NCI-H2227 treated with DMSO at 0.1 percent for 48 hours (cell line): ENCODE measurements at regions not wholly inside any gene's neighbourhood (a gene's known extent, or its start where the extent isn't known, plus 50 kb on each side); places are given as distances from the start of the nearest gene placed in this dataset.

ENCODE experiments used
- DNase-seq: peaks from one replicate; lab custom pipeline; 2025; lab: John Stamatoyannopoulos, UW

DNA sequence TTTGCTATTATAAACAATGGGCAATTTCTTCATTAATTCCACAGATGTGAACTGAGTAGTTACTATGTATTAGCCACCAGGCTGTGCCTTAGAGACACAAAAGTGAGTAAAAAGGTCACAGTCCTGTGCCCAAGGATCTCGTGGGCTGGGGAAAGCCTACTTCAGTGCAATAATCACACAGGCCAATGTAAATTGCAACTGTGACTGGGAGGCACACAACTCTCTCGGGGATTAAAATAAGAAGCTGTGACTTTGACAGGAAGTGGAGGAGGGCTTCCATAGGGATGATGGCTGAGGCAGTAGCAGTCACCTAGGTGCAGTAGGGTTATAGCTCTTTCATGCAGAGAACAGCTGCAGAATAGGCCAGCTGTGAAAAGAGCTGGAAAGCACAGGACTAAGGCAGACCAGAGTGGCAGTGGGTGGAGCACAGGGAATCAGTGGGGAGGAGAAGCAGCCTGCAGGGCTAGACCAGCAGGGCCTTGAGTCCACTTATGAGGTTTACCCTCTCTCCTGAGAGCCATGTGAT is 121.9 kb downstream of the MAB21L3 start:
- peak; percentile 41 for DNase-seq

DNA sequence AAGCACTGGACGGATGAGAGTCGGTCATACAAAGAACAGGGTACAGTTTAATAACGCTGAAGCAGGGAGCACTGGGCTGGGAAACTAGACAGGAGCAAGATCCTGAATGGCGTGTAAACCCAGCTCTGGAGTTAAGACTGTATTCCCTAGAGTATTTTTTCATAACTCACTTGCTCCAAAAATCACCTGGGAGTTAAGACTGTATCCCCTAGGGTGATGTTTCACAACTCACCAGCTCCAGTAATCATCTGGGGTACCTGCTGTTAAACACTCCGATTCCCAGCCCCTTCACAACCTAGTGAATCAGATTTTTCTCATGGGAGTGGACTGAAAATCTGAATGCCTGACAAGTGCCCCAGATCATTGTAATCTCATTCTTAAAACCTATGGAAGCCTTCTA is 123.2 kb downstream of the MAB21L3 start:
- no peak for DNase-seq

DNA sequence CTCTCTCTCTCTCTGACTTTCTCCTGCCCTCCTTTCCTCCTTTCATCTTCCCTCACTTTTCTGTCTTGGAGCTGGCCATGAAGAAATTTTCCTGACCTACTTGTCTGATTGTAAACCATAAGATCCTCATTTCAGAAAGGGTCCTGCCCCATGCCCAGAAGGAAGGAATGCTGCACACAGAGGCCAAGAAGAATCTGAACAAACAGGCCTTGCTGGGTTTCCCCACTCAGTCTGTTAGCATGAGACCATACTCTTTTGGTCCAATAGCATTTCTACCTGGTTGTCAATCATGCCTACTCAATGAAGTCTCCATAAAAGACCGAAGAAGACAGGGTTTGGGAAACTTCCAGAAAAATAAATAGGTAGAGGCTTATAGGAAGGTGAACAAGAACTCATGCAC is 128.7 kb downstream of the MAB21L3 start:
- no peak for DNase-seq

DNA sequence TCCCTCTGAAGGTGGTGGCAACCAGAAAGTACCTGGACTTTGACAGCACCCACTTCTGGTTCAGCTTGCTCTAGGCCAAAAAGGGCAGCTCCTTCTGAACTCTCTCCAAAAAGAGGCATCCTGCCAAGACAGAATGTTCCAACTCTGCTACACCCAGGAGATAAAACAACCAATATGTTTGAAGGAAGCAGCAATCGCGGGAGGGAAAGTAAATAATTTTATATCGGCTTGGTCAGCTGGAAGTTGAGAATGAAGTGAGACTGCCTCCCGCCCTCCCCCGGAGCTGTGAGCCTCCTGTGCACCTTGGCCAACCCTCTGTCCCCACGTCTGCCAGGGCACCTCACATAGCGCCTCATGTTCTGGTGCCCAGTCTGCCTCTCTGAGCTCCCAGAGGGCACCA is 130.3 kb upstream of the ATP1A1 start:
- DNase-seq, result no peak

DNA sequence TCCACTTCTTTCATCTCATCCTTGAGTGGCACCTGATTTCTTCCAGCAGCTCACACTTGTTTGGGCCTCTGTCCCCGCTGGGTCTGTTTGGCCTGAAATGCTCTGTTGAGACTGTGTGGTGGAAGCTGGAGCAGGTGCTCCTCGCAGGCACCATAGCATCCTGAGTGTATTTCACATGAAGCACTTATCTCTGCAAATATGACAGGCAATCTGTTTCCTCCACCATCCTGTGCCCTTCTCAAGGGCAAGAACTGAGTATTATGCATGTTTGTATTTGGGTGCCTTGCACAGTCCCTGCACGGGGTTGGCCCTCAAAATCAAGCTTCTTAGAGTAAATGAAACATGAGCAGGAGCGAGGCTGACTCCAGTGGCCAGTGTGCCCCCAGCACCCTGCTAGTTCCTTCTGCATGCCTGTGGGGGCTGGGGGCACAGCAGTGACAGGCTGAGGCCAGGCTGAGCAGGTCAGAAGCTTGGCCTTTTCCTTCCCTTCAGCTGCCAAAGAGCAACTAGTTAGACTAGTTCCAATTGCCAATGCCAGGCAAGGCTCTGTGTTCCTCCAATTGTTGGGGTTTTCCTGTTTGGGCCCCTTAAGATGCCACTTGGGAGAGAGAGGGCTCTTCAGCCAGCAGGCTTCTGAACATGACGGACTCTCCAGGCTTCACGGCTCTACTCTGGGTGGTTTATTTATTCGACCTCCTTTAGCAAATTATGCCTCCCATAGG is 129.6 kb upstream of the ATP1A1 start:
- DNase-seq, result peak; percentile 35

DNA sequence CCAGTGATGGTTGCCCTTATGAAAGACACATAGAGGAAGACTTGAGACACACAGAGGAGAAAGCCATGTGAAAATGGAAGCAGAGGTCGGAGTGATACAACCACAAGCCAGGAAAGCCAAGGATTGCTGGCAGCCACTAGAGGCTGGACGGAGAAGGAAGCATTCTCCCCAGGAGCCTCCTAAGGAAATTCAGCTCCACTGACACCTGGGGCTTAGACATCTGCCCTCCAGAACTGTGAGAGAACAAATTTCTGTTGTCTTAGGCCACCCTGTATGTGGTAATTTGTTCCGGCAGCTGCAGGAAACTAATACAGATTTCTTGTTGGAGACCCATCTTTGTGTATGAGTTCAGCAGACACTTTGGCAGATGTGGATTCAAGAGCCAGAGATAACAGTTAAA is 126.9 kb upstream of the ATP1A1 start:
- DNase-seq, result no peak

DNA sequence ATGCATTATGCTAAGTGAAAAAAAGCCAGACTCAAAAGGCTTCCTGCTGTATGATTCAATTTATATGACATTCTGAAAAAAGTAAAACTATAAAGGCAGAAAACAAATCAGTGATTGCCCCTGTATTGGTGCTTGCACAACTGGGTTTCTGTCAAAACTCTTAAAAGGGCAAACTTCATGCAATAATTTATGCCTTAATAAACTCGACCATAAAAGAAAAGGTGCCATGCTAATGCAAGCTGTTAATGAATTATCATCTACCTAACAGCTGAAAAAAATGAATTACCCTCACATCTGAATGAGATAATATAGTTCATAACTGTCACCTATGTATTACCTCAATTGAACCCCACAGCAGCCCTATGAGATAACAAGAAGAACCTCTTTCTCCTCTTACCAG is 120.8 kb upstream of the ATP1A1 start:
- no peak for DNase-seq

DNA sequence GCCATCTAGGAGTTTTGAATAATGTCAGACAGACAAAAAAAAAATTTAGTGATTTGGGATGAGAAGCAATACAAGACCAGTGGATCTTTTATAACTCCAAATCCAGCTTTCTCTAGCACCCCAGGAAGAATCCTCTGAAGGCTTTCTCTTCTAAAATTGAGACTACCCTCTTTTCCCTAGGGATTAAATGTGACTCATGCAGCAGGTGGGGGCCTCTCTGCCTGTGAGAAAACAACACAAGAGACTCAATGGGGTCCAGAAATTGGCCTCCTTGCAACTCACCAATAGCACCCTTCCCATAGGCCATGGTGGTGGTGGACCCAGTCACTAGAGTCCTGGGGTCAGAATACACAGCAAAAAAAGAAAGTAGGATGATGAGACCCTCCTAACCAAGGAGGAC is 120.3 kb upstream of the ATP1A1 start:
- no peak for DNase-seq

DNA sequence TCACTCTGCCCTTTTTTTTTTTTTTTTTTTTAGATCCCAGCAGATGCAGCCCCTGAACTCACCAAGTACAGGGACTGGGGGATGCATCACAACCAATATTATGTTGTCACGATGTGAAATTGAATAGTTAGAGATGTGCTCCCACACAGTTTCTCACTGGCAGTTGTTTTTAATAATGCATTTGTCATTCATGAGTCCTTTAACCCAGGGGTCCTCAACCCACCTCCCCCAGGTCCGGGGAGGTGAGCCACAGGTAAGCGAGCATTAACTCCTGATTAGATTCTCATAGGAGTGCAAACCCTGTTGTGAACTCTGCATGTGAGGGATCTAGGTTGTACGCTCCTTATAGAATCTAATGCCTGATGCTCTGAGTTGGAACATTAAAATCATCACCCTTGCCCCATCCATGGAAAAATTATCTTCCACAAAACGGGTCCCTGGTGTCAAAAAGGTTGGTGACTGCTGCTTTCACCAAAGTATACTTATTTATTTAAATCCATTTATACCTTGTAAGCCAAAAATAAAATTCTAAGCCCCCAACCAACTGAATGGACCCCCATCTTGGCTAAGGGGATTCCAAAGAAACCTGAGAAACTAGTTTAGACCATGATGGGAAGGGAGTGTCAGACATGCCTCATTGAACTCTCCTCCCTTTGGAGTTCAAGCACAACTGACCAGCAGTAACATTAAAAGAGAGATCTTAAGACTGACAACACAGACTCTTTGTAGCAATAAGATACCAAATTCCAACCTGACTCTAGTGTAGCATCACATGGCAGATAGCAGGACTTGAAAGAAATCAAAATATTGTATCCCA is 119.3 kb upstream of the ATP1A1 start:
- DNase-seq, result no peak

DNA sequence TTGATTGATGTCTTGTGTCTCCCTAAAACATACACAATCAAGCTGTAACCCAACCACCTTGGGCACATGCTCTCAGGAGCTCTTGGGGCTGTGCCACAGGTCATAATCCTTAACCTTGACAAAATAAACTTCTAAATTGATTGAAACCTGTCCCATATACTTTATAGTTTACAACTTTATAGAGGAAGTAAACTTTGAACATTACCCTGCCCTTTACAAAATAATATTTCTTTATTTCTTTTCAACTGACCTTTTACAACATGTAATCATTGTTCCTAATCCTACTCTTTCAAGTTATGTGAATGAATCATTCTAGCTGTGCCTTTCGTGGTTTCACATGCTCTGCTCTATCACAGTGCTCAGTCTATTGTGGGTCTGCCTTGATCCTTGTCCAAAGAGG is 118.3 kb upstream of the ATP1A1 start:
- no peak for DNase-seq

DNA sequence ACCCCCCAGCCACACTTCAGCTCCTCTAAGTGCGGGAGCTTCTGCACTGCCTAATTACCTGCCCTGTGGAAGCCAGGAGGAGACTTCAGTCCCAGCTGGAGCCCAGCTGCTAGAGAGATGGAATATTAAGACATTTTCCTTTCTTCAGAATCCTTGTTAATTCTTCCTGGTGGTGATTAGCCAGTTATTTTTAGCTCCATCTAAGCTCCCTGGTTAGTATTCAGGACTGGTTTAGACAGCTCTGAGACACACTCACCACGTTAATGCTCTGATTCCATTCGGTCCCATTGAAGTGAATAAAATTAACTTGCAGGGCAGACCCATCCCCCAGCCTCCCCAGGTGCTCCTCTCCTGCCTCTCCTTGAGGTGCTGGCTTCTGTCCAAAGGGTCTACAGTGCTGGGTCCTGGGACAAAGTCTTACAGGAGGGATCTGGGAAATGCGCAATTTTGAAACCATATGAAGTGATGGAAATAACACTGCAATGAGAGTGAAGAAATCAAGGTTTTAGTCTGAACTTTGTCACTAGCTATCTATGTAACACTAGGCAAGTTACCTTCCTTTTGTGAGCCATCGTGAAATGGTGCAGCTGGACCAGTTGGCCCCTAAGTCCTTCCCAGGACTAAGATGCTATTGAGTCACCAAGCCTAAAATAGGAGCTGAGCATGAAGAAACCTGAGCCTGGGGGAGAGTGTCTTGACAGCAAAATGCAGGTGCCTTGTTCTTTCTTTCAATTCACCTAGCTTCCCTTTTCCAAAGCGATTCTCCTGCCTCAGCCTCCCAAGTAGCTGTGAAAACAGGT is 117.4 kb upstream of the ATP1A1 start:
- peak; percentile 76 for DNase-seq

DNA sequence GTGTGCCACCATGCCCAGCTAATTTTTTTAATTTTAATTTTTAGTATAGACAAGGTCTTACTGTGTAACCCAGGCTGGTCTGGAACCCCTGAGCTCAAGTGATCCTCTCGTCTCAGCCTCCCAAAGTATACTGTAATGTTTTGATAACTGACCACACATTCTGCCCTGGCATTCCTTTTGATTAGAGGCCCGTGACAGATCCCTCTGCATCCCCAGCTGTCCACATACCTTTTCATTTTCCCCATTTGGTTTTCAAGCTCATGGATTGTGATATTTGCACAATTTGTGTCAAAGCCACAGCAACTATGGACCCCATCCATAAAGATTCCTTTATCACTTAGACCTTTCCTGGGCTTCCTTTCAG is 116.8 kb upstream of the ATP1A1 start:
- no peak for DNase-seq

DNA sequence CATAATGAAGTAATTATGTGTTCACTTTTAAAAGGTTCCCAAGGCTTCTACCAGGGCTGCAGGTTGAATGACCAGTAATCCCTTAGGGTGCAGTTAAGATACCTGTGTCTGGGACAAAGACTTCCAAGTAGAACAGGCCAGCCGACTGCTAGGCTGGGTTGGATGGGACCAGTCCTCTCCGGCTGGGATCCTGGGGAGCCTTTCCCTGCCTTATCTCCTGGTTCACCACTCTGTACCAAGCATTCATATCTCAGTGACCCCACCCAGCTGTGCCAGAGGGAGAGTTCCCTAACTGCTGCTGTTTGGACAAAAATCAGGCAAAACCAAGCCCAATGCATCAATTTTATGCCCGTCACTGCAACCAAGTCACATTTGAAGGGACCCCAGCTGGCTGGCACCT is 116.2 kb upstream of the ATP1A1 start:
- no peak for DNase-seq

DNA sequence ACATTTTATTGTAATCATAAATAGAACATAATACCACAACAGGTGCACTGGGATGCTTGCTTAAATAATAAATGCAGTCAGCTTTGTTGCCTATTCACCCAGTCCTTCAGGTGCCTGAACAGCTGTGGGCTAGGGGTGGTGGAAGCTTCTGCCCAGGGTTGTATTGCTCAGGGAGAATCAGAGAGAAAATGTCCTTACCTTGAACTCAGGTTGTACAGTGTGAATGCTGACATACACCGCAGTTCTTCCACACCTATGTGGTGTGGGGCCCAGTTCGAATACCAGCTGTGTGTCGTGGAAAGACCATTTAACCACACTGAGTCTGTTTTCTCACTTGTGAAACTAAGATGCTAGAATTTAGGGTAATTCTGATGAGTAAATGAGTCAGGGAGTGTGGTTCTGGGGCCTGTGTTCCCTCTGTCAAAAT is 115.7 kb upstream of the ATP1A1 start:
- DNase-seq, result no peak

DNA sequence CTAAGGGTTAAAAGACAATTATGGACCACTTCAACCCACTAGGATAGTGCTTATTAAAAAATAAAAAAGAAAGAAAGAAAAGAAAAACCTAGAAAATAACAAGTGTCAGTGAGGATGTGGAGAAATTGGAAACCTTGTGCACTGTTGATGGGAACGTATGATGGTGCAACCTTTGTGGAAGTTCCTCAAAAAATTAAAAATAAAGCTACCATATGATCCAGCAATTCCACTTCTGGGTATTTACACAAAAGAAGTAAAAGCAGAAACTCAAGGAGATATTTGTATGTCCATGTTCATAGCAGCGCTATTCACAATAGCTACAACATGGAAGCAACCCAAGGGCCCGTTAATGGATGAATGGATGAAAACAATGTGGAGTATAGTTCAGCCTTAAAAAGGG is 115.2 kb upstream of the ATP1A1 start:
- DNase-seq, result no peak

DNA sequence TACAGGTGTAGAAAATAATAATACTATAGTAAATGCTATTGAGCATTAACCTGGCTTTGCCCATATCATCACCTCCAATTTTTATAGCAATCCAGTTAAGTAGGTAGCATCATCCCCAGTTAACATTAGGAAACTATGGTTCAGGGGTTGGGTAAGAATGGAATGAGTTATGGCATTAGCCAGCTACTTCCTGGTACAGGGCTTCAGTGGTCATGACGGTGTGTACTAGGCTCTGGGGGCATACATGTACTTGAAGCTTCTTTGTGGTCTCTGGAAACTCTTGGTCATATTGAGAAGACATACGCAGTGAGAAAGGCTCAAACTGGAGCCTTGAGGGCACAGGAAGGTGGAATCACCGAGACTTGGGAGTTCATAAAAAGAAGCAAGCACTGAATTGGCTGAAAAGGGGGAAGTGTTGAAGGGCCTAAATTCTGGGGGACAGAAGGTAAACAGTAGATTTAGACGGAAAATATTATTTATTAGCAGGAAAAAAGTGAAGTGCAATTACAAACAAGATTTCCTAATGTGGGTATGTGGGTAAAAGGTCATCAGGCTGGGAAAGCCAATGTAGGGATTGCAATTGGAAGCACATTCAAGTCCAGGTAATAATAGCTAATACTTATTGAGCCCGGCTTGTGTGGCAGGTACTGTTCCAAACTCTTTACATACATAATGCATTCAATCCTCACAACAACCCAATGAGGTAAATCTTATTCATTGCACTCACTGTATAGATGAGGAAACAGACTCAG is 114.2 kb upstream of the ATP1A1 start:
- no peak for DNase-seq

DNA sequence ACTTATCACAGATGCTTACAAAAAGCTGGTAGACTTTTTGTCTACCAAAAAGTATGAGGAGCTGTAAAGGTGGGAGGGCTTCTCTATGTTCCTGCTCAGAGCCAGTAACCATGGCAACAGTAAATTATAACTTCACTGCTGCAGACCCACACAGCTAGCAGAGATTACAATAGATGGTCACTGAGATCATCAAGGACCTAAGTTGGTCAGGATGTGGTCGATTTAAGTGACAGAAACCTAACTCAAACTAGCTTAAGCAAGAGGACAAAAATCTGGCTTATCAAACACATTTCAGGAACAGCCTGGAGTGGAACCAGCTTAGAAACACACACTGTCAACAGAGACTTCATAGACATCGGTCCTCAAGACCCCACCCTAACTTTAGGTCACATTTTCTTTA is 113.4 kb upstream of the ATP1A1 start:
- DNase-seq, result peak; percentile 14

DNA sequence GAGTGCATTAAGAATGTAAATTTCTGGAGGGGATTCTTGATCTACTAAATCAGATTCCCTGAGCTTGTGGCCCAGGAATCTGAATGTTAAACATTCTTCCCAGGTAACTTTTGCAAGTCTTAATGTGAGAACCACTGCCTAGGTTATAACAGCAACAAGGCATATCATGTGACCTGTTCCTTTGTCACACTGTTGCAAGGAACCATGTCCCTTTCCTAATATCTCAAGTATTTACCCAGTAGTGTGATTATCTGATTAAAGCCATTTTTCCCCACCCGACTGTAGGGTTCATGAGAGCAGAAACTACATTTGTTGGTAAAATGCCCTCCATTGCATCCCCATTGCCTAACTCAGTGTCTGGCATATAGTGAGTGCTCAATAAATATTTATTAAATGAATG is 112.9 kb upstream of the ATP1A1 start:
- no peak for DNase-seq

DNA sequence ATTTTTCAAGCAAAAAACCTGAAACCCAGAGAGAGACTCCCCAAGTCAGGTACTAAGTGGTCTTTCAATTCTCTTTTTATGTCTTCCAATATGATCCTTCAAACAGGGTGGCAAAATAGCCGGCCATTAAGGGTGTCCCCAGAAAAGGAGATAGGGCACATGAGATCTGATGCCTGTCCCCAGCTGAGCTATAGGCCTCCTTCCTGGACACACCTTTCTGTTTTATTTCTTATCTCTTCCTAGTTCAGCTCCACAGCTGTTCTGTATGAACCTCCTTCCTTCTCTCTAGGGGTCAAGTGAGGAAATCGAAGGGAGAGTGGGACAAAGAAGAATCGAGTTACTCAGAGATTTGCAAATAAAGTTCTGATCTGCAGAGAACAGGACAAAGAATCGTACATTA is 112.4 kb upstream of the ATP1A1 start:
- no peak for DNase-seq

DNA sequence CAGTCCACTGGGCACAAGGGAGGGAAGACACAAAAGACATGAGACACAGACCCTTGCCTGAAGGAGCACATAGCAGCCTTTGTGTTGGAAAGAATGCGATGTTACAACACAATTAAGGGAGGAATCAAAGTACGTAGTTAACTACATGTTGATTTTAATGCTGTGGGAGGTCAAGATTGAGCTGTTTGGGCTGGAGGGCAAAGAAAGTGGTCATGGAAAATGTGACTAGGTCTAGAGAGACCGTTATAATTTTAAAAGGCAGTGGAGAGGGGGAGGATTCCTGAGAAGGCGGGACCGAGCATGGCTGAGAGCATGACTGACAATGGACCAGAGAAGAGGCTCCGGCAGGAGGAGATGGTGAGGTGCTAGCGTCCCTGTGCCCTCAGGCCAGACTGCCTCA is 111.8 kb upstream of the ATP1A1 start:
- peak; percentile 30 for DNase-seq

DNA sequence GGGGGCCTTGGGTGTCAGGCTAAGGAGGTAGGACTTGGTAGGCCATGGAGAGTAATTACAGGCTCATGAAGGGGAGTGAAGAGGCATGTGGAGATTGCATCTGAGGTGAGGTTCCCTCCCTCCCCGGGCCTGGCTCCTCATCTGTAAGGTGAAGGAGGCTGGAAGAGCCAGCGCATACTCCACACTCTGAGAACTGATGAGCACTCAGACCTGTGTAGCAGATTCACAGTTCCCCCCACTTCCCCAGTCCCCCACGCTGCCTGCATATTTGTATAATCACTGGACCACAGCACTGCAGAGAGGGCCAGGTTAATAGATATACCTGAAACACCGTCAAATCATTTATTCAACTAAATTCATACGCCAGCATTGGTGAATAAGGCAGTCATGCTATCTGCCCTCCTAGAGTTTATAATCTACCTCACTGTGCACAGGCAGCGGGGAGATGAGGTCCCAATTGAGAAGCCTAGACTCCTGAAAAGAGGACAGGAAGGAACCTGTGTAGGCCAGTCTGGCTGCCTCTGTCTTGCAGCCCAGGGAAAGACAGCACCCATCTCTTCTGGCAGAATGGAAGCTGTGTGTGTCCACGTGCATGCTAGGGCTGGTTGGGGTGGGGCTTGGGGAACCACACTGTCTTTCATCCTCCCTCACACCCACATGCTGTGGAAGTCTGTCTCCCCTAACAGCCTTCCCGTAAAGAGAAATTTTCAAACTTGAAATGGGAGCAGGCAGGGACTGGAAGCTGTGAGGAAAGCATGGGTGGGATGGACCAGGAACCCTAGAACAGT is 110.6 kb upstream of the ATP1A1 start:
- DNase-seq, result no peak
